ENCODE measurements at regions not wholly inside any gene's neighbourhood (a gene's known extent, or its start where the extent isn't known, plus 50 kb on each side); places are given as distances from the start of the nearest gene placed in this dataset.
"Not testable (repeated sequence)": the region's sequence is repeated elsewhere in the genome, so short reads cannot be mapped to it uniquely, and the experiment has no call there.

- no peak for DNase-seq
These were observed 133.0 kb downstream of the BRD1 start for GRCh38 chr22:49694462-49695260.

- no peak for DNase-seq
These were observed 133.8 kb downstream of the BRD1 start for GRCh38 chr22:49693848-49694247.

- no peak for DNase-seq
These were observed 134.3 kb downstream of the BRD1 start for GRCh38 chr22:49693416-49693815.

DNA sequence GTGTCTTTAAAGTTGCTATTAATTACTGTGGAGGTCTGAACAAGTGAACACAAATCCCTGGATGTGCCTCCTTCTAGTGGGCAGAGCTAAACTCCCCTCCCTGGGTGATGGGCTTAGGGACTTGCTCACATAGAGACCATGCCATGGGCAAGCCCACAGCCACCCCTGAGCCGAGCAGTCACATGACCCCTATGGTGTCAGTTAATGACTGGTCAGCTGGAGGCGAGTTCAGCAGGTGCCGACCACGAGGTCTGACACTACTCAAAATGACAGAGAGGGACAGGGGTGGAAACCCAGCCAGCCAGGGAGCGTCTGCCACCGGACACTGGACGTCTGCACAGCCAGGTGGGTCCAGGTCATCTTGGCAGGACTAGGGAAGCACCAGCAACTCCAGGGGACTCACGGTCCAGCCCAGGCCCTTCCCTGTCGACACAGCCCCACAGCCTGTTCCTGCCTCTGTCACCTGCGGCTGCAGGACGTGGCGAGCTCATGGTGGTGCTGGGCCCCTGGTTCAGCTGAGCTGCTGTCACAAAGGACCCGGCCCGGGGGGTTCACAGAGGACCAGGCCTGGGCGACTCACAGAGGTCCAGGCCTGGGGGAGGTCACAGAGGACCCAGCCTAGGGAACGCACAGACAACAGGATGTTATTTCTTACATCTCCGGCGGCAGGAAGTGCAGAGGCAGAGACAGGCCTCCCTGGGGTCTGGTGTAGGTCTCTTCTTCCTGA lies 135.0 kb downstream of the BRD1 start:
- no peak for DNase-seq

DNA sequence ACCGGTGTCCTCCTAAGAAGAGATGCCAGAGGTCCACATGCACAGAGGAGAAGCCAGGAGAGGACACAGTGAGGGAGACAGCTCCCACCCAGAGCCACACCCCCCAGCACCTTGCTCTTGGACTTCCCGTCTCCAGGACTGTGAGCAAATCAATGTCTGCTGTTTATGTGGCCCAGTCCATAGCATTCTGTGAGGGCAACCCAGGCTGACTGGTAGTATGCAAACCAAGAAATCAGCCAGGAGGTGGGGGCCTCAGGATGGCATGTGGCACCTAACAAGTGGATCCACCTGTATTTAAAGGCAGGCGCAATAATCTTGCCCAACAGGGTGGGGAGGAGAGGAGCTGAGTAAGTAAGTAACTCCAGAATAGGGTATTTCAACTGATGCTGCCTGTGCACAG lies 136.4 kb downstream of the BRD1 start:
- no peak for DNase-seq

DNA sequence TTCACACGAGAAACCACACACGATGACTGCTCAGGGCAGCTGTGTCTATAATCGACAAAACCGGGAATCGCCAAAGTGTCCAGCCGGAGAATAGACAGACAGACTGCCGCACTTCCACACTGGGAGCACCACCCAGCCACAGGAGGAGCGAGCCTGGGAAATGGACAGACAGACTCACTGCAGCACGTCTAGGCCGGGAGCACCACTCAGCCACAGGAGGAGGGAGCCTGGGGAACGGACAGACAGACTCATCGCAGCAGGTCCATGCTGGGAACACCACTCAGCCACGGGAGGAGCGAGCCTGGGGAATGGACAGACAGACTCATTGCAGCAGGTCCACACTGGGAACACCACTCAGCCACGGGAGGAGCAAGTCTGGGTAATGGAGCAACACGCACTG lies 137.2 kb downstream of the BRD1 start:
- no peak for DNase-seq

DNA sequence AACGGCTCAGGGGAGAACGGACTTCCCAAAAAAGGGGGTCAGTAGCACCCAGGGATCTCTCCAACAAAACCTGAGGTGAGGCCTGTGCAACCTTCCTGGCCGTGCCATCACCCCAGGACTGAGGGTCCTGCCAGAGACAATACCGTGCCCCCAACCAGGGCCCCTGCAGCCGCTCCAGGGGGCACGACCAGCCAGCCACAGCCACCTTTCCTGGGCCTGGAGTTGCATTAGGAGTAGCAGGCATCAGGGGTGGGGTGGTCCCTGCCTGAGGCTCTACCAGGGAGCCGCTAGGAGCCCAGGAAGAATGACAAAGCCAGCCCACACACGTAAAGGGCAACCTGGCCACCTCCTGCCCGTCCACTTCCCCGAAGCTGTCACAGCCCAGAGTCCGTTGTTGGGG lies 137.8 kb downstream of the BRD1 start:
- no peak for DNase-seq

DNA sequence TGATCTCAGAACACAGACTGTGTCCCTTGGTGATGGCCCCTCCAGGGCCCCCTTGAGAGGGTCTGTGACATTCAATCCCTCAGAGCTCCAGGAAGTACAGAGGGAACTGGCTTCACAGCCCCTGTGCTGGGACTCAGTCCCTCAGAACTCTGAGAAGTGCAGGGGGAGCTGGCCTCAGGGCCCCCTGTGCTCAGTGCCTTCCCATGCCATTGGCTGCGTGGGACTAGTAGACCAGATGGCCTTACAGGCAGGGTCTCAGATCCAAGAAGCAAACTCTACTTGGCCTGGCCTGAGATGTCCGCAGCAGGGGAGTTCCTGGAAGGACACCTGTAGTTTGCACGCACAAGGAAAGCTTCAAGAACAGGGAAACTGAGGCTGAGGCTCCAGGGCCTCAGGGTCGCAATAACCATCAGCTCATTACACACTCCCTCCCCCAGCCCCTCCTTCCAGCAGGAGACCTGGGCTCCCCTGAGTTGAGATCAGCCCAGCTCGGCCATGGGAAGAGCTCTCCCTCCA lies 138.4 kb downstream of the BRD1 start:
- DNase-seq: no peak

- no peak for DNase-seq
These were observed 139.0 kb downstream of the BRD1 start for GRCh38 chr22:49688516-49689254.

DNA sequence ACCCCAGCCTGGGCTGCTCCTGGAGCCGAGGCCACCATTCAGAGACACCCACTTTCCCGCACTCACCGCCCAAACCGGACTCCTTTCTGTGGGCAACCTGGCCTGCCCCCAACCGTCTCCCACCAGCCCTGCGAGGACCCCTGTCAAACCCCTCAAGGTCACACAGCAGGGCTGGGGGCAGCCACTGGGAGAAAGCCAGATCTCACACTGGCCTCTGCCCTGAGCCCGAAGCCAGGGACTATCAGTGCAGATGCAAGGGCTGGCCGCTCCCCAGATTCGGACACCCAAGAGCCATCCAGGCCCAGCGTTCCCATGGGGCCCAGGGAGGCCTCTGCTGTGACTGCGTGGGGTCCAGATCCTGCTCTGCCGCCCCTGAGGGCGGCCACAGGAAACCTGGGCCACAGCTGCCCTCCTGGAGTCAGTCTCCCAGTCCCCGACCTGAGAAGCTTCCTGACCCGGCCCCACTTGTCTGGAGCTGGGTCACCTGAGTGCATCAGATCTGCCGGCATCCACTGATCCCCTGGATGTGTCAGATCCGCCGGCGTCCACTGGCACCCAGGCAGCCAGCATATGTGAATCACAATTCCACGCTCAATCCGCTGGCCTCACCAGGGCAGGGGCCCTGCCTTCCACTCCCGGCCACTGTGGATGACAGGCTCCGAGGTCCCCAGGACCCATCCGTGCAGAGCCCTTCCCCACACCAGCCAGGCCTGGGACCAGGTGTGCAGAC lies 139.7 kb downstream of the BRD1 start:
- DNase-seq: no peak

GRCh38 chr22:49687333-49687732 lies 140.3 kb downstream of the BRD1 start:
- DNase-seq: no peak

GRCh38 chr22:49686495-49687219 lies 141.0 kb downstream of the BRD1 start:
- no peak for DNase-seq

DNA sequence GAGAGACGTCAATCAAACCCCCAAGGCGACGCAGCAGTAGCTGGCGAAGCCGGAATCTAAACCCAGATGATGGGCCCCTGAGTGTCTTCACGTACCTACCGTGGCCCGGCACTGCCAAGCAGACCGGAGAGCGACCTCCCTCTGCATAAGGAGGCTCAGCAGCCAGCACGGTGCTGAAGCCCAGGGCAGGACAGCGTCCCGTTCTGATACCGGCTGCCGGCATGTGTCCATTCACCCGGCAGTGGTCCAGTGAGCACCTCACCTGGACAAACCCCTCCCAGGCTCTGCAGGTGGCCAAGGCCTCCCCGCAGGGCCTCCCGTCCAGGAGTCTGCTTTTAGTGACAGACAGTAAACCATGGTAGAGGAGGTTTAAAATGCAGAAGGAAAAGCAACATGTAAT lies 142.0 kb downstream of the BRD1 start:
- DNase-seq: no peak

GRCh38 chr22:49685116-49685515 lies 142.6 kb downstream of the BRD1 start:
- DNase-seq: no peak

DNA sequence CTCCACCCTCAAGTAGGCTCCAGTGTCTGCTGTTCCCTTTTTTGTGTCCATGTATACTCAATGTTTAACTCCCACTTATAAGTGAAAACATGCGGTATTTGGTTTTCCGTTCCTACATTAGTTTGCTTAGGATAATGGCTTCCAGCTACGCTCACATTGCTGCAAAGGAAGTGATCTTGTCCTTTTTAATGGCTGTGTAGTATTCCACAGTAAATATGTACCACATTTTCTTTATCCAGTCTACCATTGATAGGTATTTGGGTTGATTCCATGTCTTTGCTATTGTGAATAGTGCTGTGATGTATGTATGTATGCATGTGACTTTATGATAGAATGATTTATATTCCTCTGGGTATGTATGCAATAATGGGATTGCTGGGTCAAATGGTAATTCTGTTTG lies 144.6 kb downstream of the BRD1 start:
- DNase-seq: no peak

- not testable (repeated sequence) for DNase-seq
These were observed 146.9 kb downstream of the BRD1 start for GRCh38 chr22:49680819-49681218.

DNA sequence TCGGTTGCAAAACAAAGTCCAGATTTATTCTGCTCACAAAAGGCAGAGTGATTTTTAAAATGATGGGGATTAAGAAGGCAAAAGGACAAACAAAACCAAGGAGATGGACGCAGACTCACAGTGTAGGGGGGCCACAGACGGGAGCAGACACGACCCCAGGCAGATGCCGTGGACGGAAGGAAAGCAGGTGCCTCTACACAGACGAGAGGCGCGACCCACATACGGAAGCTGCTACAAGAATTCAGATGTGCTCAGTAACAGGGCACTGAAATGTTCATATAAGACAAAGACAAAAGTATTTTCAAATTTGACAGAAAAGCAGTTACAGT lies 148.9 kb downstream of the BRD1 start:
- DNase-seq: no peak

DNA sequence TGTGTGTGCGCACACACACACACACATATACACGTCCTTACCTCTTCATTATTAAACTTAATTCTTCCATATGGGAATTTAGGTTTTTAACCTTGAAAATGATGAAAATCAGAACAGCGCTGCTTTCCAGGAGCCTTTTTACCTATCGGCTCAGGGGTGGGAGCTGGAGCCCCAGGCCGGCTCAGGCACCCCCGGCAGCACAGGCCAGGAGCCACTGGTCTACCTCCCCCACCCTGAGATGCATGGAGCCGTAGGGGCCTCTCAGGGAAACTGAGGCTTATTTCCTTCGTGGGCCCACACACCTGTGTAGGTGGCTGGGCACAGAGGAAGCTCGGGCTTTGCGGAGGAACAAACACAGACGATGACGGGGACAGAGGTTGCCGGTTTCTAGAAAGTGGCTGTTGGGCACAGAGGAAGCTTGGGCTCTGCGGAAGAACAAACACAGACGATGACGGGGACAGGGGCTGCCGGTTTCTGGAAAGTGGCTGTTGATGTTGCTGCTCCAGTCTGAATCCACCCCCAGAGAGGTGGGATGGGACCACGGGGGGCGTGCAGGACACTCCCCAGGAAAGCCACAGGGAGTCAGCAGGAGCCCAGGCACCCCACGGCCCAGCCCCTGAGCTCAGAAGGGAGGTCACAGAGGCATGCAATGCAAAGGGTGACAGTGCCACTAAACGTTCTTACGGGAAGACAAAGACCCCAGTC lies 149.4 kb downstream of the BRD1 start:
- no peak for DNase-seq

- DNase-seq: no peak
These were observed 150.2 kb downstream of the BRD1 start for GRCh38 chr22:49677495-49677889.

- no peak for DNase-seq
These were observed 150.7 kb downstream of the BRD1 start for GRCh38 chr22:49676783-49677494.

DNA sequence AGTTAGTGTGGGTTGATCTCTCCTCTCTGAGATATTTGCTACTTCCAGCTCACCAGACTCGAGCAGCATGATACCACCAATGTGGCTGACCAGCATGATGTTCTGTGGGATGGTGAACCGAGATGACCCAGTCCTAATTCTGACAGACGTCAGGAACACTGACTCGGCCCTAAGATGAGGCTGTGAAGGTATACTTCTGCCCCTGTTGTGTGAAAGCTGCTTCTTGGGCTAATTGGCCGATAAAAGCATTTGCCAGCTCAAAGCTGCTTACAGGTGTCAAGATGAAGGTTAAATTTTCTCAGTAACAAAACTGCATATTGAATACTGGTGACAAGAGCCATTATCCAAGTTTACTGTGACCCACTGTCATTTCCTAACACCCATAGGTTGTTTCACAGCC lies 151.4 kb downstream of the BRD1 start:
- no peak for DNase-seq

Data from dermis blood vessel endothelial cell (primary cell).